ENCODE measurements at regions not wholly inside any gene's neighbourhood (a gene's known extent, or its start where the extent isn't known, plus 50 kb on each side); places are given as distances from the start of the nearest gene placed in this dataset.
"Not testable (repeated sequence)": the region's sequence is repeated elsewhere in the genome, so short reads cannot be mapped to it uniquely, and the experiment has no call there.

DNA sequence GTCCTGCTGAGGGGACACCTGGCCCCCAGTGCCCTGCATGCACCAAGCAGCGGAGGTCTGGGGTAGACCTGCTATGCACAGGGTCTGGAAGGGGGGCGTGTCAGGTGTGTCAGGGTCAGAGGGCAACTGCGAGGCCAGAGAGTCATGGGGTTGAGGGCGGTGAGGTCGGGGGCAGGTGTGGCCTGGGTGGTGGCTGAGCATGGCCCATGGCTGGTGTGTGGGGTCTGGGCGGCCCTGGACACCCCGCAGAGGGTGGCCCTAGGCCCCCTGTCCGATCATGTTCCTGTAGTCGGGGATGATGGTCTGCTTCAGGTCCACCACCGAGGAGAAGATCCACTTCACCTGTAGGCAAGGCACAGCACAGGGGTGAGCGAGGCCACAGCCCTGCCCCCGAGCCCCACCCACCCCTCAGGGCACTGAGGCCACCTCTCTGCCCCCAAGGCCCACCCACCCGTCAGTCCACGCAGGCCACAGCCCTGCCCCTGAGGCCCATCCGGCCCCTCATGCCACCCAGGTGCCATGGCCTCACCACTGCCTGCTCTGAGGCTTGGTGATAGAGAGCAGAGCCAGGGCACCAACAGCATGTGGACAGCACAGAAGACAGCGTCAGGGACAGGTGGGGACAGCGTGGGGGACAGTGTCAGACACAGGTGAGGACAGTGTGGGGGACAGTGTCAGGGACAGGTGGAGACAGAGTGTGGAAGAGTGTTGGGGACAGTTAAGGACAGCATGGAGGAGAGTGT, 211.3 kb downstream of the TMEM121 start:
- intact Hi-C loops (cut with micrococcal nuclease), result no loop called here
- H3K9me3 Mint-ChIP-seq, result no peaks in the 10 kb centered on the region
- no peak overlapping the region for H3K4me3 Mint-ChIP-seq (ENCODE audit: low read depth)
- no peak overlapping the region for H3K27ac Mint-ChIP-seq
- H3K4me1 Mint-ChIP-seq (ENCODE audit: low read depth), result no peaks in the 10 kb centered on the region
- no peaks in the 10 kb centered on the region for H3K27me3 Mint-ChIP-seq (ENCODE audit: low read depth)
- no peak for DNase-seq (ENCODE audit: low spot score)
- no peaks in the 10 kb centered on the region for H3K36me3 Mint-ChIP-seq (ENCODE audit: low read depth)

DNA sequence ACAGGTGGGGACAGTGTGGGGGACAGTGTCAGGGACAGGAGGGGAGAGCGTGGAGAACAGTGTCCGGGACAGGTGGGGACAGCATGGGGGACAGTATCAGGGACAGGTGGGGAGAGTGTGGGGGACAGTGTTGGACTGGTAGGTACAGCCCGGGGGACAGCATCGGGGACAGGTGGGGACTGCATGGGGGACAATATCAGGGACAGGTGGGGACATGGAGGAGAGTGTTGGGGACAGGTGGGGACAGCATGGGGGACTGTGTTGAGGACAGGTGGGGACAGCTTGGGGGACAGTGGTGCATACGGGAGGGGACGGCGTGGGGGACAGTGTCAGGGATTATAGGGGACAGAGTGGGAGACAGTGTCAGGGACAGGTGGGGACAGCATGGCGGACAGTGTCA, 212.3 kb downstream of the TMEM121 start:
- Mint-ChIP-seq H3K27me3 (ENCODE audit: low read depth) (no peaks in the 10 kb centered on the region), H3K36me3 (ENCODE audit: low read depth) (no peaks in the 10 kb centered on the region), H3K27ac (no peak overlapping the region), H3K4me1 (ENCODE audit: low read depth) (no peaks in the 10 kb centered on the region), H3K9me3 (no peaks in the 10 kb centered on the region), H3K4me3 (ENCODE audit: low read depth) (no peak overlapping the region)
- intact Hi-C loops (cut with micrococcal nuclease), result no loop called here
- DNase-seq (ENCODE audit: low spot score), result no peak

DNA sequence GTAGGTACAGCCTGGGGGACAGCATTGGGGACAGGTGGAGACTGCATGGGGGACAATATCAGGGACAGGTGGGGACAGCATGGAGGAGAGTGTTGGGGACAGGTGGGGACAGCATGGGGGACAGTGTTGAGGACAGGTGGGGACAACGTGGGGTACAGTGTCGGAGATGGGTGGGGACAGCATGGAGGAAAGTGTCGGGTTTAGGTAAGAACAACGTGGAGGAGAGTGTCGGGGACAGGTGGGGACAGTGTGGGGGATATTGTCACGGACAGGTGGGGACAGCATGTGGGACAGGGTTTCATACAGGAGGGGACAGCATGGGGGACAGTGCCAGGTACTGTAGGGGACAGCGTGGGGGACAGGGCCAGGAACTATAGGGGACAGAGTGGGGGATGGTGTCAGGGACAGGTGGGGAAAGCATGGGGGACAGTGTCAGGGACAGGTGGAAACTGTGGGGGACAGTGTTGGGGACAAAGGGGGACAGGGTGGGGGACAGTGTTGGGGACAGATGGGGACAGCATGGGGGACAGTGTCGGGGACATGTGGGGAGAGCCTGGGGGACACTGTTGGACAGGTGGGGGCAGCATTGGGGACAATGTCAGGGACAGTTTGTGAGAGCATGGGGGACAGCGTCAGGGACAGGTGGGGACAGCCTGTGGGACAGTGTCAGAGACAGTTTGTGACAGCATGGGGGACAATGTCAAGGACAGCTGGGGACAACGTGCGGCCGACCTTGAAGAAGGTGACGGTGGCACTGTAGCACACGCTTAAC, 213.1 kb downstream of the TMEM121 start:
- Mint-ChIP-seq H3K27me3 (ENCODE audit: low read depth) (no peaks in the 10 kb centered on the region), H3K9me3 (no peaks in the 10 kb centered on the region), H3K36me3 (ENCODE audit: low read depth) (no peaks in the 10 kb centered on the region), H3K4me1 (ENCODE audit: low read depth) (no peaks in the 10 kb centered on the region), H3K4me3 (ENCODE audit: low read depth) (no peak overlapping the region), H3K27ac (no peak overlapping the region)
- intact Hi-C loops (cut with micrococcal nuclease), result no loop called here
- DNase-seq (ENCODE audit: low spot score), result no peak

DNA sequence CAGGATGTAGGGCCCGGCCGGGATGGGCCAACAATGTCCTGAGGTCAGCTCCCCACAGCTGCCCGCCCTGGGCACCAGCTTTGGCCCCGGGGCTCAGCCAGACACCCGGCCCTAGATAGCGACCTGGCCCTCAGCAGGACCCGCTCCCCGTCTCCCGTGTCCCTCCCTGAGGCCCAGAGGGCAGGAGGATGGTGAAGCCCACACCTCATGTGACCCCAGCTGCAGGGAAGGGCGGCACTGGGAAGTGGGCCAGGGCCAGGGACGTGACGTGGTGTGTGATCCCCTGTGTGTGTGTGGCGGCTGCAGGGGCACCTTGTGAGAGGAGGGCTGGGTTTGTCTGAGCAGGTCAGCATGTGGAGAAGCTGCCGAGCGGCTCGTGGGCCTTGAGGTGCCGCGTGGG, 213.9 kb downstream of the TMEM121 start:
- H3K27me3 Mint-ChIP-seq (ENCODE audit: low read depth); H3K27ac Mint-ChIP-seq; H3K36me3 Mint-ChIP-seq (ENCODE audit: low read depth); DNase-seq (ENCODE audit: low spot score); H3K9me3 Mint-ChIP-seq; H3K4me1 Mint-ChIP-seq (ENCODE audit: low read depth); intact Hi-C loops (cut with micrococcal nuclease); H3K4me3 Mint-ChIP-seq (ENCODE audit: low read depth): not testable (repeated sequence)

DNA sequence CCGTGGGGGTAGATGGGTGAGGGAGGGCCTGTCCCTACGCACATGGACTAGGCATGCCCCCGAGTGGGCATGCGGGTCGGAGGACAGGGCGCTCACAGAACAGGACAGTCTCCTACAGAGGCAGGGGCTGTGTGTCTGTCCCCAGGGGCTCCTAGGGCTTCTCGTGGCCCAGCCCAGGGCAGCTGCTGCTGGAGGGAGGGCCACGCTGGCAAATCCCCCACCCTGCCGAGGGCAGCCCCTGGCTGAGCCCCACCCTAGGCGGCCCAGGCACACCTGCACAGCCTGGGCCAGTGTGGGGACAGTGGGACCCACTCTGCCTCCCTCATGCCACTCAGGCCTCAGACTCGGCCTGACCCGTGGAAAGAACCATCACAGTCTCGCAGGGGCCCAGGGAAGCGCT, 214.6 kb downstream of the TMEM121 start:
- H3K4me3 Mint-ChIP-seq (ENCODE audit: low read depth); H3K4me1 Mint-ChIP-seq (ENCODE audit: low read depth); intact Hi-C loops (cut with micrococcal nuclease); H3K9me3 Mint-ChIP-seq; DNase-seq (ENCODE audit: low spot score); H3K27ac Mint-ChIP-seq; H3K36me3 Mint-ChIP-seq (ENCODE audit: low read depth); H3K27me3 Mint-ChIP-seq (ENCODE audit: low read depth): not testable (repeated sequence)

DNA sequence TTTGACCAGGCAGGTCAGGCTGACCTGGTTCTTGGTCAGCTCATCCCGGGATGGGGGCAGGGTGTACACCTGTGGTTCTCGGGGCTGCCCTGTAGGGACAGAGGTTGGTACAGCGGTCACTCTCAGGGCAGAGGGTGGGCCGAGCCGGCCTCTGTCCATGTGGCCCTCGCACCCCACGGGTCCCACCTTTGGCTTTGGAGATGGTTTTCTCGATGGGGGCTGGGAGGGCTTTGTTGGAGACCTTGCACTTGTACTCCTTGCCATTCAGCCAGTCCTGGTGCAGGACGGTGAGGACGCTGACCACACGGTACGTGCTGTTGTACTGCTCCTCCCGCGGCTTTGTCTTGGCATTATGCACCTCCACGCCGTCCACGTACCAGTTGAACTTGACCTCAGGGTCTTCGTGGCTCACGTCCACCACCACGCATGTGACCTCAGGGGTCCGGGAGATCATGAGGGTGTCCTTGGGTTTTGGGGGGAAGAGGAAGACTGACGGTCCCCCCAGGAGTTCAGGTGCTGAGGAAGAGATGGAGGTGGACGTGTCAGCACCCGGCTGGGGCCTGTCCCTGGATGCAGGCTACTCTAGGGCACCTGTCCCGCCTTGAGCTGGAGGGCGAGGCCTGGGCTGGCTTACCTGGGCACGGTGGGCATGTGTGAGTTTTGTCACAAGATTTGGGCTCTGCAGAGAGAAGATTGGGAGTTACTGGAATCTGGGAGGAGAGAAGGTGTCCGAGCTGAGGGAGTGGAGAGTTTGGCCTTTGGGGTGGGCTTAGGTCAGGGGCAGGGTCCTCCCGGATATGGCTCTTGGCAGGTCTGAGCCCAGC, 215.5 kb downstream of the TMEM121 start:
- DNase-seq (ENCODE audit: low spot score); intact Hi-C loops (cut with micrococcal nuclease); H3K4me3 Mint-ChIP-seq (ENCODE audit: low read depth); H3K27me3 Mint-ChIP-seq (ENCODE audit: low read depth); H3K27ac Mint-ChIP-seq; H3K9me3 Mint-ChIP-seq; H3K36me3 Mint-ChIP-seq (ENCODE audit: low read depth); H3K4me1 Mint-ChIP-seq (ENCODE audit: low read depth): not testable (repeated sequence)

DNA sequence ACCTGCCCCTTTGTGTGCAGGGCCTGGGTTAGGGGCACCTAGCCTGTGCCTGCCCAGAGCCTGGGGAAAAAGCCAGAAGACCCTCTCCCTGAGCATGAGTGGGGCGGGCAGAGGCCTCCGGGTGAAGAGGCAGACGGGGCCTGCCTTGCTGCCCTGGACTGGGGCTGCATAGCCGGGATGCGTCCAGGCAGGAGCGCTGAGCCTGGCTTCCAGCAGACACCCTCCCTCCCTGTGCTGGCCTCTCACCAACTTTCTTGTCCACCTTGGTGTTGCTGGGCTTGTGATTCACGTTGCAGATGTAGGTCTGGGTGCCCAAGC, 216.1 kb downstream of the TMEM121 start:
- no peak overlapping the region for H3K27ac Mint-ChIP-seq

DNA sequence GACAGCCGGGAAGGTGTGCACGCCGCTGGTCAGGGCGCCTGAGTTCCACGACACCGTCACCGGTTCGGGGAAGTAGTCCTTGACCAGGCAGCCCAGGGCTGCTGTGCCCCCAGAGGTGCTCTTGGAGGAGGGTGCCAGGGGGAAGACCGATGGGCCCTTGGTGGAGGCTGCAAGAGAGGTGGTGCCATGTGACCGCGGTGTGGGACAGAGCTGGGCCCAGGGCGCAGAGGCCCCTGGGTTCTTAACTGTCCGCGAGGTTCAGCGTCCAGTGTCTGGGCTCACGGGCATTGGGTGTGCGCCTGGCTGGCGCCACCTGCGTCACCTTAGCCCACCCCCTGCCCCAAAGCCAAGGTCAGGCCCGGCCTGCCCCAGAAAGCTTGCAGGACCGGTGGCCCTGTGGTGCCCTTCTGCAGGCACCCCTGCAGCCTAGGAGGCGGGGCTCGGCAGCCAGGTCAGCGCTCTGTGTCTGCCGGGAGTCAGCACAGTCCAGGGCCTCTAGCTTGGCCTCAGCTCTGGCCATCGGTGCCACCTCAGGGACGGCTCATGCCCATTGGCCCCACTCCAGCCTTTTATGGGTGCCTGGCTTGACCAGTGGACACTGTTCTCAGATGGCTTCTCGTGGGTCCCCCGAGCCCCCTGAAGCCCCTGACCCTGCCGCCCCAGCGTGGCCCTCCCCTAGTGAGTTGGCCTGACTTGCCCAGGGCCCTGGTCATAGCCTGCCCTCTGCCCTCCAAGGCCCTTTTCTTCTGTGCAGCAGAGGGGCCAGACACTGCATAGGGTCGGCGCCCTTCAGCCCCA, 216.7 kb downstream of the TMEM121 start:
- H3K9me3 Mint-ChIP-seq; DNase-seq (ENCODE audit: low spot score); intact Hi-C loops (cut with micrococcal nuclease); H3K36me3 Mint-ChIP-seq (ENCODE audit: low read depth); H3K27ac Mint-ChIP-seq; H3K27me3 Mint-ChIP-seq (ENCODE audit: low read depth); H3K4me3 Mint-ChIP-seq (ENCODE audit: low read depth); H3K4me1 Mint-ChIP-seq (ENCODE audit: low read depth): not testable (repeated sequence)

More for the DNA sequence above, 216.1 kb downstream of the TMEM121 start:
- intact Hi-C loops (cut with micrococcal nuclease), result no loop called here
- Mint-ChIP-seq H3K4me3 (ENCODE audit: low read depth) (no peak overlapping the region), H3K27me3 (ENCODE audit: low read depth) (no peaks in the 10 kb centered on the region), H3K9me3 (no peaks in the 10 kb centered on the region), H3K4me1 (ENCODE audit: low read depth) (no peaks in the 10 kb centered on the region), H3K36me3 (ENCODE audit: low read depth) (no peaks in the 10 kb centered on the region)
- DNase-seq (ENCODE audit: low spot score), result no peak

DNA sequence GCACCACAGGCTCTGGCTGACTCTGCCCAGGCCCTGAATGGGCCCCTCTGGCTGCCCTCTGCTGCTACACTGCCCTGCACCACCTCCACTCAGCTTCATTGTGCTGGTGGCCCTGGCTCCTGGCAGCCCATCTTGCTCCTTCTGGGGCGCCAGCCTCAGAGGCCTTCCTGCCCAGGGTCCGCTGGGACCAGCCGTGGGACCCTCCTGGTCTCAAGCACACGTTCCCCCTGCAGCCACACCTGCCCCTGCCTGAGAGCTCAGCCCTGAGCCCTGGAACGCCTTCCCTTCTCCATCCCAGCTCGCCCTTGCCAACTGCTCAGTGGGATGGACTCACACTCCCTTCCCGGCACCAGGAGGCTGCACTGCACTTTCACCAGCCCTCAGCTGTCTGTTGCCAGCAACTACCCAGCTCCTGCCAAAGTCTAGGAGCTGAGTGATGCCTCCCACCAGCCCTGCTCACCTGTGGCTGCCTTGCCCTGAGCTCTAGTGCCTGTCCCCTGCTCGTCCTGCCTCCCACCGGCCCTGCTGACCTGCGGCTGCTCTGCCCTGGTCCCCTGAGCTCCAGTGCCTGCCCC, 217.9 kb downstream of the TMEM121 start:
- H3K36me3 Mint-ChIP-seq (ENCODE audit: low read depth); H3K27me3 Mint-ChIP-seq (ENCODE audit: low read depth); H3K4me1 Mint-ChIP-seq (ENCODE audit: low read depth); intact Hi-C loops (cut with micrococcal nuclease); H3K9me3 Mint-ChIP-seq; DNase-seq (ENCODE audit: low spot score); H3K4me3 Mint-ChIP-seq (ENCODE audit: low read depth); H3K27ac Mint-ChIP-seq: not testable (repeated sequence)

DNA sequence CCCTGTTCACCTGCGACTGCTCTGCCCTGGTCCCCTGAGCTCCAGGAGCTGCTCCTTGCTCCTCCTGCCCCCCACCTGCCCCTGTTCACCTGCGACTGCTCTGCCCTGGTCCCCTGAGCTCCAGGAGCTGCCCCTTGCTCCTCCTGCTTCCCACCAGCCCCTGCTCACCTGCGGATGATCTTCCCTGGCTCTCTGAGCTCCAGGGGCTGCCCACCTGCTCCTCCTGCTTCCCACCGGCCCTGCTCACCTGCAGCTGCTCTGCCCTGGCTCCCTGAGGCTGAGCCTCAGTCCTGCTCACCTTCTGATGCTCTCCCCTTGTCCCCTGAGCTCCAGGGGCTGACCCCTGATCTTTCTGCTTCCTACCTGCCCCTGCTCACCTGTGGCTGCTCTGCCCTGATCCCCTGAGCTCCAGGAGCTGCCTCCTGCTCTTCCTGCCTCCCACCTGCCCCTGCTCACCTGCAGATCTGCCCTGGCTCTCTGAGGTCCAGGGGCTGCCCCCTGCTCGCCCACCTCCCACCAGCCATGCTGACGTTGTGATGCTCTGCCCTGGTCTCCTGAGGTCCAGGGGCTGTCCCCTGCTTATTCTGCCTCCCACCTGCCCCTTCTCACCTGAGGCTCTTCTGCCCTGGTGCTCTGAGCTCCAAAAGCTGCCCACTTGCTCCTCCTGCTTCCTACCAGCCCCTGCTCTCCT, 219.2 kb downstream of the TMEM121 start:
- Mint-ChIP-seq H3K4me1 (ENCODE audit: low read depth) (peaks cover 2% of the 10 kb centered on the region), H3K27me3 (ENCODE audit: low read depth) (no peaks in the 10 kb centered on the region), H3K4me3 (ENCODE audit: low read depth) (no peak overlapping the region), H3K36me3 (ENCODE audit: low read depth) (no peaks in the 10 kb centered on the region), H3K9me3 (no peaks in the 10 kb centered on the region), H3K27ac (no peak overlapping the region)
- DNase-seq (ENCODE audit: low spot score), result no peak
- intact Hi-C loops (cut with micrococcal nuclease), result no loop called here

DNA sequence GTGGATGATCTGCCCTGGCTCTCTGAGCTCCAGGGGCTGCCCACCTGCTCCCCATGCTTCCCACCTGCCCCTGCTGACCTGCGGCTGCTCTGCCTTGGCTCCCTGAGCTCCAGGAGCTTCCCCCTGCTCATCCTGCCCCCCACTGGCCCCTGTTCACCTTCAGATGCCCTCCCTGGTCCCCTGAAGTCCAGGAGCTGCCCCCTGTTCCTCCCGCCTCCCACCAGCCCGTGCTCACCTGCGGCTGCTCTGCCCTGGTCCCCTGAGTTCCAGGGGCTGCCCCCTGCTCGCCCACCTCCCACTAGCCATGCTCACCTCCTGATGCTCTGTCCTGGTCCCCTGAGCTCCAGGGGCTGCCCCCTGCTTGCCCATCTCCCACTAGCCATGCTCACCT, 219.7 kb downstream of the TMEM121 start:
- no peaks in the 10 kb centered on the region for H3K9me3 Mint-ChIP-seq
- no peaks in the 10 kb centered on the region for H3K36me3 Mint-ChIP-seq (ENCODE audit: low read depth)
- DNase-seq (ENCODE audit: low spot score), result no peak
- no peaks in the 10 kb centered on the region for H3K27me3 Mint-ChIP-seq (ENCODE audit: low read depth)
- H3K27ac Mint-ChIP-seq, result no peak overlapping the region
- no peak overlapping the region for H3K4me3 Mint-ChIP-seq (ENCODE audit: low read depth)
- H3K4me1 Mint-ChIP-seq (ENCODE audit: low read depth), result peaks cover 2% of the 10 kb centered on the region
- intact Hi-C loops (cut with micrococcal nuclease), result no loop called here

Data from activated T-helper 2 cell treated with anti-CD3 and anti-CD28 coated beads, Interferon-gamma antibody, Interleukin-2, Interleukin-4, amounts not matched to agents 10 μg/mL and 5 μg/mL and 100 μg/mL, durations not matched to agents 14 hours and 24 hours and 36 hours (primary cell).